Panc1 (cell line): ENCODE measurements at regions not wholly inside any gene's neighbourhood (a gene's known extent, or its start where the extent isn't known, plus 50 kb on each side); places are given as distances from the start of the nearest gene placed in this dataset.

ENCODE experiments used
- ATAC-seq: fragments of 200-7000 bp; cut with Tn5 transposase; 2 replicates; pipeline ENCODE4 v1.9.1; 2020; ENCODE audit warnings: mild to moderate bottlenecking, moderate library complexity
- BruUV-seq: library from RNA; stranded (reverse); fragments of 400-500 nt; replicated peaks from 2 replicates; lab custom pipeline; 2021; lab: Mats Ljungman, UMichigan
- CTCF ChIA-PET: fragments of 300-600 bp; sonication (Branson Sonifier 250); formaldehyde crosslinking; loops from one replicate; lab custom pipeline; 2022; ENCODE audit warnings: antibody characterized with exemption; lab: Charles Lee
- POLR2A ChIA-PET: fragments of 300-600 bp; sonication (Branson Sonifier 250); formaldehyde crosslinking; loops from one replicate; lab custom pipeline; 2022; ENCODE audit warnings: antibody characterized with exemption; lab: Charles Lee
- DNase-seq: peaks from one replicate; pipeline ENCODE4 v3.0.0-alpha.2; 2010; ENCODE audit warnings: low read depth, low spot score
- H3K27ac ChIP-seq: 2 replicates; pipeline ENCODE4 v1.5.1; 2011; ENCODE audit warnings: mild to moderate bottlenecking, low read length, inconsistent platforms
- H3K27me3 ChIP-seq: fragments of 200-500 bp; sonication (Bioruptor generic); 2 replicates; pipeline ENCODE4 v1.6.0; 2014; ENCODE audit warnings: low read length, inconsistent platforms; ENCODE audit not compliant: control insufficient read depth, insufficient read depth
- H3K36me3 ChIP-seq: fragments of 200-500 bp; sonication (Bioruptor generic); 2 replicates; pipeline ENCODE4 v1.5.1; 2014; ENCODE audit warnings: inconsistent platforms, mild to moderate bottlenecking, low read length, moderate library complexity; ENCODE audit not compliant: control insufficient read depth, insufficient read depth
- H3K4me1 ChIP-seq: 2 replicates; pipeline ENCODE4 v1.5.1; 2011; ENCODE audit warnings: inconsistent platforms, mild to moderate bottlenecking, low read length, moderate library complexity; ENCODE audit not compliant: control insufficient read depth, insufficient read depth
- H3K4me3 ChIP-seq, 2 experiments: 2 replicates each; pipeline ENCODE4 v1.5.1; 2011 to 2012; ENCODE audit warnings: low read depth in 2 of 2, low read length in 2 of 2, mild to moderate bottlenecking in 2 of 2, inconsistent platforms in 1 of 2, moderate library complexity in 1 of 2
- H3K9me3 ChIP-seq: fragments of 200-500 bp; sonication (Bioruptor generic); 2 replicates; pipeline ENCODE4 v1.5.1; 2014; ENCODE audit warnings: low read depth, mild to moderate bottlenecking, inconsistent platforms, low read length, moderate library complexity; ENCODE audit not compliant: control insufficient read depth, insufficient read depth
- POLR2AphosphoS5 ChIP-seq: IDR thresholded peaks from 2 replicates; pipeline ENCODE4 v1.6.1; 2012; ENCODE audit warnings: mild to moderate bottlenecking, low read depth, low read length, moderate library complexity
- SIN3A ChIP-seq: IDR thresholded peaks from 2 replicates; pipeline ENCODE4 v1.6.1; 2012; ENCODE audit warnings: low read depth, mild to moderate bottlenecking, low read length, moderate library complexity, borderline replicate concordance; ENCODE audit not compliant: insufficient read depth
- TCF7L2 ChIP-seq: IDR thresholded peaks from 2 replicates; pipeline ENCODE4 v1.6.1; 2011; ENCODE audit warnings: mild to moderate bottlenecking, low read depth, low read length, inconsistent platforms
- in situ Hi-C: cut with HindIII; loops from 2 replicates; pipeline ENCODE4 v1.10.0; 2016; ENCODE audit warnings: low sequenced_read_pairs, low pct_unique_long_range_greater_than_20kb
- intact Hi-C: fragments of 100-400 bp; cut with micrococcal nuclease; formaldehyde crosslinking; loops from one replicate; pipeline ENCODE4 v1.10.0; 2022; ENCODE audit not compliant: unreplicated experiment
- TF ChIP-seq, protein P1 (sequence below): fragments of 450-650 bp; IDR thresholded peaks from 2 replicates; pipeline ENCODE4 v1.5.1; 2017; ENCODE audit warnings: mild to moderate bottlenecking
- TF ChIP-seq, protein P2 (sequence below), 2 experiments: IDR thresholded peaks; 2 replicates each; pipeline ENCODE4 v1.6.1; 2011 to 2012; ENCODE audit warnings: low read depth in 2 of 2, control low read depth in 1 of 2, low read length in 1 of 2, mild to moderate bottlenecking in 1 of 2, moderate library complexity in 1 of 2; ENCODE audit not compliant: insufficient read depth in 1 of 2

DNA sequence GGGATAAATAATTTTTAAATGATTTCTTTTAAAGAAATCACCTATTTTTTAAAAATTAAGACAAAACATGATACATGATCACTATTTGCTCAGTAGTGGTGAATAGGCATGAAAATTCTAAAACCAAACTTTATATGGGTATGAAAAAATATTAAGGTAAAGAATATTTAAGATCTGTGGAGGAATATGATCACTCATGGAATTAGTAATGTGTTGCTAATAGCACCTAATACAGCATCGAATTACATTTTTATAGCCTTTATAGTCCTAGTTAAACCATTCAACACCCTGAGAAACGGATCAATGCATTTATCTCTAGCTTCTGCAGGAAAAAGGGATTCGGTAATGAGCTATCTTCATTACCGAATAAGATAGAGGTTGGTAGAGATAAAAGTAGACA lies 373.9 kb downstream of the LRRIQ3 start:
- TF ChIP-seq, protein P1, sequence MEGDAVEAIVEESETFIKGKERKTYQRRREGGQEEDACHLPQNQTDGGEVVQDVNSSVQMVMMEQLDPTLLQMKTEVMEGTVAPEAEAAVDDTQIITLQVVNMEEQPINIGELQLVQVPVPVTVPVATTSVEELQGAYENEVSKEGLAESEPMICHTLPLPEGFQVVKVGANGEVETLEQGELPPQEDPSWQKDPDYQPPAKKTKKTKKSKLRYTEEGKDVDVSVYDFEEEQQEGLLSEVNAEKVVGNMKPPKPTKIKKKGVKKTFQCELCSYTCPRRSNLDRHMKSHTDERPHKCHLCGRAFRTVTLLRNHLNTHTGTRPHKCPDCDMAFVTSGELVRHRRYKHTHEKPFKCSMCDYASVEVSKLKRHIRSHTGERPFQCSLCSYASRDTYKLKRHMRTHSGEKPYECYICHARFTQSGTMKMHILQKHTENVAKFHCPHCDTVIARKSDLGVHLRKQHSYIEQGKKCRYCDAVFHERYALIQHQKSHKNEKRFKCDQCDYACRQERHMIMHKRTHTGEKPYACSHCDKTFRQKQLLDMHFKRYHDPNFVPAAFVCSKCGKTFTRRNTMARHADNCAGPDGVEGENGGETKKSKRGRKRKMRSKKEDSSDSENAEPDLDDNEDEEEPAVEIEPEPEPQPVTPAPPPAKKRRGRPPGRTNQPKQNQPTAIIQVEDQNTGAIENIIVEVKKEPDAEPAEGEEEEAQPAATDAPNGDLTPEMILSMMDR, result no peak
- TF ChIP-seq, protein P2, sequence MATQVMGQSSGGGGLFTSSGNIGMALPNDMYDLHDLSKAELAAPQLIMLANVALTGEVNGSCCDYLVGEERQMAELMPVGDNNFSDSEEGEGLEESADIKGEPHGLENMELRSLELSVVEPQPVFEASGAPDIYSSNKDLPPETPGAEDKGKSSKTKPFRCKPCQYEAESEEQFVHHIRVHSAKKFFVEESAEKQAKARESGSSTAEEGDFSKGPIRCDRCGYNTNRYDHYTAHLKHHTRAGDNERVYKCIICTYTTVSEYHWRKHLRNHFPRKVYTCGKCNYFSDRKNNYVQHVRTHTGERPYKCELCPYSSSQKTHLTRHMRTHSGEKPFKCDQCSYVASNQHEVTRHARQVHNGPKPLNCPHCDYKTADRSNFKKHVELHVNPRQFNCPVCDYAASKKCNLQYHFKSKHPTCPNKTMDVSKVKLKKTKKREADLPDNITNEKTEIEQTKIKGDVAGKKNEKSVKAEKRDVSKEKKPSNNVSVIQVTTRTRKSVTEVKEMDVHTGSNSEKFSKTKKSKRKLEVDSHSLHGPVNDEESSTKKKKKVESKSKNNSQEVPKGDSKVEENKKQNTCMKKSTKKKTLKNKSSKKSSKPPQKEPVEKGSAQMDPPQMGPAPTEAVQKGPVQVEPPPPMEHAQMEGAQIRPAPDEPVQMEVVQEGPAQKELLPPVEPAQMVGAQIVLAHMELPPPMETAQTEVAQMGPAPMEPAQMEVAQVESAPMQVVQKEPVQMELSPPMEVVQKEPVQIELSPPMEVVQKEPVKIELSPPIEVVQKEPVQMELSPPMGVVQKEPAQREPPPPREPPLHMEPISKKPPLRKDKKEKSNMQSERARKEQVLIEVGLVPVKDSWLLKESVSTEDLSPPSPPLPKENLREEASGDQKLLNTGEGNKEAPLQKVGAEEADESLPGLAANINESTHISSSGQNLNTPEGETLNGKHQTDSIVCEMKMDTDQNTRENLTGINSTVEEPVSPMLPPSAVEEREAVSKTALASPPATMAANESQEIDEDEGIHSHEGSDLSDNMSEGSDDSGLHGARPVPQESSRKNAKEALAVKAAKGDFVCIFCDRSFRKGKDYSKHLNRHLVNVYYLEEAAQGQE (IDR thresholded peaks at IDR 0.05; ENCODE audit: insufficient read depth in 1 of 2, low read depth in 2 of 2, low read length in 1 of 2), result no peak
- TF ChIP-seq TCF7L2, result no peak
- no peak for ATAC-seq
- CTCF ChIA-PET, result no interaction called here
- intact Hi-C loops, result no loop called here
- H3K9me3 ChIP-seq, result 0 out of 2 replicates have a peak, but pooled peaks cover 2% of the 10 kb centered on the region
- H3K27ac ChIP-seq, result no peak overlapping the region
- H3K4me3 ChIP-seq, result no peak overlapping the region
- no TSS peak for BruUV-seq
- POLR2A ChIA-PET, result no interaction called here
- H3K36me3 ChIP-seq, result no peaks in the 10 kb centered on the region
- DNase-seq, result no peak
- in situ Hi-C loops, result no loop called here
- no peaks in the 10 kb centered on the region for H3K4me1 ChIP-seq
- no peaks in the 10 kb centered on the region for H3K27me3 ChIP-seq

DNA sequence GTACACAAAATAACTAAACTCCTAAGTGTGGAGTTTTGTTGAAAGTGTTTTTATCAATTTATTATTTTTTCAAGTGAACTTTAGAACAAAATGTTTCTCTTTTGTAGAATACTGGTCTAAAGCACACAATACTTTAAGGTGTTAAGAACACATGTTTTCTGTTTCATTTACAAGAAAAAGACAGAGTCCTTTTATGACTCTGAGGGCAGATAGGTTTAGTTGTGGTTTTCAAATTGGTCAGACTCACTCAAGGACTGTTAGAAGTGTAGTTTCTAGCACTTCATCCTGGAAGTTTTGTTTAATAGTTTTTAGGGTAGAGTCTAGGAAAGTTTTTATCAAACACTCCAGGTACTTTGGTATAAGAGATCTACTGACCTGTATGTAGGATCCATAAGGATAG lies 376.5 kb downstream of the LRRIQ3 start:
- Histone ChIP-seq H3K4me3 (no peak overlapping the region), H3K4me1 (no peaks in the 10 kb centered on the region), H3K9me3 (no peaks in the 10 kb centered on the region), H3K36me3 (no peaks in the 10 kb centered on the region), H3K27me3 (no peaks in the 10 kb centered on the region), H3K27ac (no peak overlapping the region)
- no TSS peak for BruUV-seq
- intact Hi-C loops (no loop called here), in situ Hi-C loops (no loop called here)
- ChIA-PET CTCF (no interaction called here), POLR2A (no interaction called here)
- no peak for TF ChIP-seq TCF7L2
- TF ChIP-seq POLR2AphosphoS5, result no peak
- TF ChIP-seq, protein P1, result no peak
- TF ChIP-seq SIN3A, result no peak
- DNase-seq (no peak), ATAC-seq (no peak)

DNA sequence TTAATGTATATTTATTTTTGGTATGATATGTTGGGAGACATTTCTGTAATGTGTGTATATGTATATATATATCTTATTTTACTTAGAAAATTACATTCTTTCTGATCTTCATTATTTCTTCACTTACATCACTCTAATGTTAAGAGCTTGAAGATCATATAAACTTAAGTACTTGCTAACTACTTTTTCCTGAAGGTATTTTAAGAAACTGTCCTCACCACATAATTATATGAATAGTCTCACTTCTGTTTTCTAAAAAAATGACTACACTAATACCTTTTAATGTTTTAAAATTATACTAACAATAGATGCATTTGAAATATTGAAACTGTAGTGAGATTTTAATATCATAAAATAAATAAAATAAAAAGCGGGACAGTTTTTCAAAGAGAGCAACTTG lies 377.1 kb downstream of the LRRIQ3 start:
- BruUV-seq, result no TSS peak
- in situ Hi-C loops, result no loop called here
- no peak overlapping the region for H3K4me3 ChIP-seq
- DNase-seq (no peak), ATAC-seq (no peak)
- ChIA-PET CTCF (no interaction called here), POLR2A (no interaction called here)
- H3K27me3 ChIP-seq, result no peaks in the 10 kb centered on the region
- intact Hi-C loops, result no loop called here
- H3K9me3 ChIP-seq, result no peaks in the 10 kb centered on the region
- H3K27ac ChIP-seq, result no peak overlapping the region
- TF ChIP-seq, protein P1, result no peak
- no peak for TF ChIP-seq SIN3A
- TF ChIP-seq POLR2AphosphoS5, result no peak
- TF ChIP-seq, protein P2 (IDR thresholded peaks at IDR 0.05; ENCODE audit: insufficient read depth in 1 of 2, low read depth in 2 of 2, low read length in 1 of 2), result no peak
- no peak for TF ChIP-seq TCF7L2
- no peaks in the 10 kb centered on the region for H3K4me1 ChIP-seq
- H3K36me3 ChIP-seq, result no peaks in the 10 kb centered on the region
